ENCODE measurements at regions not wholly inside any gene's neighbourhood (a gene's known extent, or its start where the extent isn't known, plus 50 kb on each side); places are given as distances from the start of the nearest gene placed in this dataset.

DNA sequence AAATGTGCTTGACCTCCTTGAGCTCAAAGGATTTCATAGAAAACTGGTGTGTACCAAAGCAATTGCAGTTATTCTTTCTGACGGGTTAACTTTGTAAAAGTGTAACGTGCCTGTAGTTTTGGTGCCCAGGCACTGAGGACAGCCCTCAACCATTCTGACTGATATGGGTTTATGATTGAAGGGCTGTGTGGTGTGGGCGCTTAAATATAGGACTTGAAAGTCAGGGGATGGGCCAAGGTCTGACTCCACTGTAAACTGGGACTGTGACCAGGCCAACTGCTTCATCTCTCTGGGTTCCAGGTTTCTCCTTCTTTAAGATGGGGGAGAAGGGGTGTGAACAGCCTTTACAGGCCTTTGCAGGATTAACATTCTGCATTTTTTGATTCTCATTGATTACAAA, 191.1 kb upstream of the ARHGAP20 start:
- no peak overlapping the region for H4K12ac ChIP-seq (ENCODE audit: low read depth, low read length)
- no peaks in the 10 kb centered on the region for H3K9me3 ChIP-seq (ENCODE audit: insufficient read depth, low read depth, low read length)
- DNase-seq: no peak
- H3K9ac ChIP-seq (ENCODE audit: low read length): no peak overlapping the region
- no peak overlapping the region for H3K23ac ChIP-seq (ENCODE audit: low read length)
- no peaks in the 10 kb centered on the region for H3K36me3 ChIP-seq (ENCODE audit: control insufficient read depth in 1 of 2, insufficient read depth in 2 of 2, low read length in 2 of 2)
- H3K79me2 ChIP-seq (ENCODE audit: control insufficient read depth, insufficient read depth, low read length, poor library complexity): no peaks in the 10 kb centered on the region
- no peaks in the 10 kb centered on the region for H3K27me3 ChIP-seq (ENCODE audit: insufficient read depth, low read length)
- no peak overlapping the region for H3K27ac ChIP-seq (ENCODE audit: low read depth, low read length)
- no peak overlapping the region for H2BK12ac ChIP-seq (ENCODE audit: low read length)
- H2BK120ac ChIP-seq (ENCODE audit: insufficient read depth, low read length, poor library complexity): no peak overlapping the region
- H4K91ac ChIP-seq (ENCODE audit: low read depth, low read length): no peak overlapping the region
- H4K8ac ChIP-seq (ENCODE audit: low read depth, low read length): no peak overlapping the region
- H3K4ac ChIP-seq (ENCODE audit: low read depth, low read length): no peak overlapping the region
- WGBS (ENCODE audit: extremely low coverage, insufficient coverage, insufficient read length): no CpG with 5 or more reads among the region's 3 CpGs
- no peak overlapping the region for H3K4me2 ChIP-seq (ENCODE audit: low read length)
- H2BK5ac ChIP-seq (ENCODE audit: low read depth, low read length, poor library complexity): no peak overlapping the region
- H3K18ac ChIP-seq (ENCODE audit: low read length): no peak overlapping the region
- no peak overlapping the region for H2AFZ ChIP-seq (ENCODE audit: insufficient read depth, low read length, poor library complexity)
- no peaks in the 10 kb centered on the region for H3K4me1 ChIP-seq (ENCODE audit: control insufficient read depth in 1 of 2, insufficient read depth in 2 of 2, low read length in 2 of 2)
- H3K4me3 ChIP-seq (ENCODE audit: low read depth, low read length): no peak overlapping the region
- no peak overlapping the region for H2AK5ac ChIP-seq (ENCODE audit: low read length)
- no peaks in the 10 kb centered on the region for H3K79me1 ChIP-seq (ENCODE audit: low read length)
- H3K14ac ChIP-seq (ENCODE audit: low read length): no peak overlapping the region

DNA sequence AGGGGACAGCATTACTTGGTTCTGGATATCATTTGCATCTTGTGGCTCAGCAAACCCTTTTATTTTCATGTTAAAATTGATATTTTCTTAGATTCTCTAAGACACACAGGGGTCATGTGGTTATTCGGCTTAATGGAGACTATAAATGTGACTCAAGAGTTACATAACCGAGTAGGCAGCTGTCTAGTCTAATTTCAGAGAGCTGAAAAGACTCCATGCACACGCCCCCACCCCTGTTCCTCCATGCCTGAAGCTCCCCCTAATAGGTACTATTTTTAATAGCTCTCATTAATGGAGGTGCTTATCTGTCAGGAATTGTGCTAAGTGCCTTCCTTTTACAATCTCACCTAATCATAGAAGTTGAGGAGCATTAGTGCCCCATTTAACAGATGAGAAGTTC, 189.2 kb upstream of the ARHGAP20 start:
- Histone ChIP-seq H3K27me3 (ENCODE audit: insufficient read depth, low read length) (no peaks in the 10 kb centered on the region), H2AK5ac (ENCODE audit: low read length) (no peak overlapping the region), H3K9me3 (ENCODE audit: insufficient read depth, low read depth, low read length) (no peaks in the 10 kb centered on the region), H2AFZ (ENCODE audit: insufficient read depth, low read length, poor library complexity) (no peak overlapping the region), H3K23ac (ENCODE audit: low read length) (no peak overlapping the region), H3K4me3 (ENCODE audit: low read depth, low read length) (no peak overlapping the region), H3K18ac (ENCODE audit: low read length) (no peak overlapping the region), H3K4me1 (ENCODE audit: control insufficient read depth in 1 of 2, insufficient read depth in 2 of 2, low read length in 2 of 2) (peaks cover 0 to 2% of the 10 kb centered on the region in 2 experiments), H3K4ac (ENCODE audit: low read depth, low read length) (no peak overlapping the region), H3K4me2 (ENCODE audit: low read length) (no peak overlapping the region), H3K14ac (ENCODE audit: low read length) (no peak overlapping the region), H3K36me3 (ENCODE audit: control insufficient read depth in 1 of 2, insufficient read depth in 2 of 2, low read length in 2 of 2) (no peaks in the 10 kb centered on the region), H2BK5ac (ENCODE audit: low read depth, low read length, poor library complexity) (no peak overlapping the region), H4K8ac (ENCODE audit: low read depth, low read length) (no peak overlapping the region), H3K27ac (ENCODE audit: low read depth, low read length) (no peak overlapping the region), H3K9ac (ENCODE audit: low read length) (no peak overlapping the region), H4K91ac (ENCODE audit: low read depth, low read length) (no peak overlapping the region), H2BK120ac (ENCODE audit: insufficient read depth, low read length, poor library complexity) (no peak overlapping the region), H4K12ac (ENCODE audit: low read depth, low read length) (no peak overlapping the region), H3K79me1 (ENCODE audit: low read length) (no peaks in the 10 kb centered on the region), H2BK12ac (ENCODE audit: low read length) (no peak overlapping the region), H3K79me2 (ENCODE audit: control insufficient read depth, insufficient read depth, low read length, poor library complexity) (no peaks in the 10 kb centered on the region)
- no peak for DNase-seq
- no CpG with 5 or more reads among the region's 3 CpGs for WGBS (ENCODE audit: extremely low coverage, insufficient coverage, insufficient read length)

DNA sequence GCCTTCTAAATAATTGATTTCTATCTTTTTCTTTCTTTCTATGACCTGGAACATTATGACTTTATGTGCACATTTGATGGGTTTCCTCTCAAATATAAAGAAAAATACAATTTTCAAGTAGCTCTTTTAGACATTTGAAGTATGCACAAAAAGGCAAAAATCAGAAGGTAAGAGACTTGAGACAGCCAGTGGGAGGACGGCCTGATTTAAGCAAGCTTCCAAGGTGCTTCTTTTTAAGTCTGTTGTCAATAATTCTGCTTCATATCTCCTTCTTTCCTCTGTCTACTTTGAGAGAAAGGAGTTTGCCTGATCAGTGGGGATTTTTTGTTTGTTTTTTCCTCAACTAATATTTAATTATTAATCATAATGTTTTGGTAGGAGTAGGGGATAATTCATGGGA, 188.2 kb upstream of the ARHGAP20 start:
- H3K9ac ChIP-seq (ENCODE audit: low read length): no peak overlapping the region
- H3K18ac ChIP-seq (ENCODE audit: low read length): no peak overlapping the region
- no peak overlapping the region for H4K12ac ChIP-seq (ENCODE audit: low read depth, low read length)
- H3K79me2 ChIP-seq (ENCODE audit: control insufficient read depth, insufficient read depth, low read length, poor library complexity): no peaks in the 10 kb centered on the region
- H3K27ac ChIP-seq (ENCODE audit: low read depth, low read length): no peak overlapping the region
- no peak overlapping the region for H3K23ac ChIP-seq (ENCODE audit: low read length)
- no peak for DNase-seq
- no peak overlapping the region for H3K4me2 ChIP-seq (ENCODE audit: low read length)
- no peak overlapping the region for H2BK5ac ChIP-seq (ENCODE audit: low read depth, low read length, poor library complexity)
- no CpG with 5 or more reads among the region's 1 CpG for WGBS (ENCODE audit: extremely low coverage, insufficient coverage, insufficient read length)
- no peak overlapping the region for H3K4me3 ChIP-seq (ENCODE audit: low read depth, low read length)
- H2BK12ac ChIP-seq (ENCODE audit: low read length): no peak overlapping the region
- no peak overlapping the region for H3K14ac ChIP-seq (ENCODE audit: low read length)
- H3K4me1 ChIP-seq (ENCODE audit: control insufficient read depth in 1 of 2, insufficient read depth in 2 of 2, low read length in 2 of 2): peaks cover 0 to 2% of the 10 kb centered on the region in 2 experiments
- no peaks in the 10 kb centered on the region for H3K79me1 ChIP-seq (ENCODE audit: low read length)
- H2AK5ac ChIP-seq (ENCODE audit: low read length): no peak overlapping the region
- H4K91ac ChIP-seq (ENCODE audit: low read depth, low read length): no peak overlapping the region
- H4K8ac ChIP-seq (ENCODE audit: low read depth, low read length): no peak overlapping the region
- H3K36me3 ChIP-seq (ENCODE audit: control insufficient read depth in 1 of 2, insufficient read depth in 2 of 2, low read length in 2 of 2): no peaks in the 10 kb centered on the region
- no peak overlapping the region for H2AFZ ChIP-seq (ENCODE audit: insufficient read depth, low read length, poor library complexity)
- no peak overlapping the region for H2BK120ac ChIP-seq (ENCODE audit: insufficient read depth, low read length, poor library complexity)
- no peak overlapping the region for H3K4ac ChIP-seq (ENCODE audit: low read depth, low read length)
- H3K9me3 ChIP-seq (ENCODE audit: insufficient read depth, low read depth, low read length): no peaks in the 10 kb centered on the region
- H3K27me3 ChIP-seq (ENCODE audit: insufficient read depth, low read length): no peaks in the 10 kb centered on the region

DNA sequence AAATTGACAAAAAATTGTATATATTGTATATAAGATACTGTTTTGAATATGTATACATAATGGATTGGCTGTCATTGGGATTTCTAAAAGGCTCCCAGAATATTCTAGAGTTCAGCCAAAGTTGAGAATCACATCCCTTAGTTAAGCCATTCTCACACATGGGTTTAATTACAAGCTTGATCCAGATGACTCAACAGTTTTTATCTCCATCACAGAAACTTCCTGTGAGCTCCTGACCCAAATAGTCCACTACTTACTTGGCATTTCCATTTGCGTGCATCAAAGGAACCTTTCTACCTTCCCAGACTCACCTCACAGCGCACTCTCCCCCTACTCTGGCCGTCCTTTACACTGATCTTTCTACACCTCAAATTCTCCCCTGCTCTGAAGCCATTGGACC, 184.8 kb upstream of the ARHGAP20 start:
- no peak overlapping the region for H3K27ac ChIP-seq (ENCODE audit: low read depth, low read length)
- no peaks in the 10 kb centered on the region for H3K9me3 ChIP-seq (ENCODE audit: insufficient read depth, low read depth, low read length)
- H3K23ac ChIP-seq (ENCODE audit: low read length): no peak overlapping the region
- no peak overlapping the region for H3K18ac ChIP-seq (ENCODE audit: low read length)
- H4K8ac ChIP-seq (ENCODE audit: low read depth, low read length): no peak overlapping the region
- H3K79me1 ChIP-seq (ENCODE audit: low read length): no peaks in the 10 kb centered on the region
- WGBS (ENCODE audit: extremely low coverage, insufficient coverage, insufficient read length): no CpG with 5 or more reads among the region's 3 CpGs
- H3K9ac ChIP-seq (ENCODE audit: low read length): no peak overlapping the region
- no peak overlapping the region for H3K4ac ChIP-seq (ENCODE audit: low read depth, low read length)
- H4K12ac ChIP-seq (ENCODE audit: low read depth, low read length): no peak overlapping the region
- no peak overlapping the region for H4K91ac ChIP-seq (ENCODE audit: low read depth, low read length)
- no peak for DNase-seq
- H3K27me3 ChIP-seq (ENCODE audit: insufficient read depth, low read length): no peaks in the 10 kb centered on the region
- peaks cover 0 to 2% of the 10 kb centered on the region in 2 experiments for H3K4me1 ChIP-seq (ENCODE audit: control insufficient read depth in 1 of 2, insufficient read depth in 2 of 2, low read length in 2 of 2)
- H3K36me3 ChIP-seq (ENCODE audit: control insufficient read depth in 1 of 2, insufficient read depth in 2 of 2, low read length in 2 of 2): no peaks in the 10 kb centered on the region
- no peak overlapping the region for H2BK5ac ChIP-seq (ENCODE audit: low read depth, low read length, poor library complexity)
- H2BK12ac ChIP-seq (ENCODE audit: low read length): no peak overlapping the region
- no peak overlapping the region for H2AFZ ChIP-seq (ENCODE audit: insufficient read depth, low read length, poor library complexity)
- no peak overlapping the region for H2BK120ac ChIP-seq (ENCODE audit: insufficient read depth, low read length, poor library complexity)
- no peak overlapping the region for H3K4me3 ChIP-seq (ENCODE audit: low read depth, low read length)
- H3K4me2 ChIP-seq (ENCODE audit: low read length): no peak overlapping the region
- no peak overlapping the region for H3K14ac ChIP-seq (ENCODE audit: low read length)
- no peaks in the 10 kb centered on the region for H3K79me2 ChIP-seq (ENCODE audit: control insufficient read depth, insufficient read depth, low read length, poor library complexity)
- no peak overlapping the region for H2AK5ac ChIP-seq (ENCODE audit: low read length)
